ENCODE measurements at regions not wholly inside any gene's neighbourhood (a gene's known extent, or its start where the extent isn't known, plus 50 kb on each side); places are given as distances from the start of the nearest gene placed in this dataset.

DNA sequence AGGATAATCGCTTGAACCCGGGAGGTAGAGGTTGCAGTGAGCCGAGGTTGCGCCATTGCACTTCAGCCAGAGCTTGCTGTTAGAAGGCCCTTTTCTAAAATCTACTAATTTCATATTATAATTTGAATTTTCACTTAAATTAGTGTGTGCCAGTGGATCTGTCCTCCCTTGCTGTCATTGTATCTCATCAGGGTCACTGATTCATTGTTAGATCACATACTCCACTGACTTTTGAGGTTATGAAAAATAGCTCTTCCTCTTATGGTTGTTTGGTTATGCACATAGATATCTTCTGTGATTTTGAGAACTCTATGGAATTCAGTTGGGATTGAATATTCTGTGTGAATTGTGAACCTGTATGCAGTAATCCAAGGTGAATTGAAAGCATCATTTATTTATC lies 53.1 kb upstream of the TULP4 start:
- H3K79me2 ChIP-seq (ENCODE audit: control insufficient read depth, insufficient read depth, low read length) = peaks cover 42% of the 10 kb centered on the region
- H4K20me1 ChIP-seq (ENCODE audit: control insufficient read depth, extremely low read depth, insufficient read depth, low read length) = peaks cover 6% of the 10 kb centered on the region

DNA sequence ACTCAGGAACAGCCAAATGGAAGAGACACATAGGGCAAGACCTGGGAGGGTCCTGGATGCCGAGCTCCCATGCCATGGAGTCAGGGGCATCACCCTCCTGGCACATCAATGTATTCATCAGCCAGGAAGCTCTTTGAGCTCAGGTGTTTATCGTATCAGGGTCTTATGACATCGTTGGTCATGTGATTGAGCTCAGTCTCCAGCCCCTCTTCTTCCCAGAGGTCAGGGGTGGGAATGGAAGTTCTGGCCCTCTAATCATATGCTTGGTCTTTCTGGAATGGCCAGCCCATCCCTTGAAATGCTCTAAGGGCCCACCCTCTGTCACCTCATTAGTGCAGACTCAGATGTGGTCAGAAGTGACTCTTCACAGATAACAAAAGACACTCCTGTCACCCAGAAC lies 52.4 kb upstream of the TULP4 start:
- H3K9ac ChIP-seq (ENCODE audit: control insufficient read depth, extremely low read depth, insufficient read depth, low read length) = no peak overlapping the region
- H3K27ac ChIP-seq (ENCODE audit: control insufficient read depth, insufficient read depth, low read length) = no peak overlapping the region
- H3K9me1 ChIP-seq (ENCODE audit: control insufficient read depth, extremely low read depth, insufficient read depth, low read length) = no peaks in the 10 kb centered on the region
- no peak for DNase-seq (ENCODE audit: low read depth, low spot score)
- H3K36me3 ChIP-seq (ENCODE audit: control insufficient read depth in 2 of 2, extremely low read depth in 1 of 2, insufficient read depth in 2 of 2, low read length in 2 of 2) = peaks cover 1 to 2% of the 10 kb centered on the region in 2 experiments
- H3K4me3 ChIP-seq (ENCODE audit: control insufficient read depth in 2 of 3, extremely low read depth in 1 of 3, insufficient read depth in 2 of 3, low read depth in 1 of 3, low read length in 3 of 3) = no peak overlapping the region
- H3K4me2 ChIP-seq (ENCODE audit: control insufficient read depth, extremely low read depth, insufficient read depth, low read depth, low read length) = no peak overlapping the region
- TF ChIP-seq, protein P1, sequence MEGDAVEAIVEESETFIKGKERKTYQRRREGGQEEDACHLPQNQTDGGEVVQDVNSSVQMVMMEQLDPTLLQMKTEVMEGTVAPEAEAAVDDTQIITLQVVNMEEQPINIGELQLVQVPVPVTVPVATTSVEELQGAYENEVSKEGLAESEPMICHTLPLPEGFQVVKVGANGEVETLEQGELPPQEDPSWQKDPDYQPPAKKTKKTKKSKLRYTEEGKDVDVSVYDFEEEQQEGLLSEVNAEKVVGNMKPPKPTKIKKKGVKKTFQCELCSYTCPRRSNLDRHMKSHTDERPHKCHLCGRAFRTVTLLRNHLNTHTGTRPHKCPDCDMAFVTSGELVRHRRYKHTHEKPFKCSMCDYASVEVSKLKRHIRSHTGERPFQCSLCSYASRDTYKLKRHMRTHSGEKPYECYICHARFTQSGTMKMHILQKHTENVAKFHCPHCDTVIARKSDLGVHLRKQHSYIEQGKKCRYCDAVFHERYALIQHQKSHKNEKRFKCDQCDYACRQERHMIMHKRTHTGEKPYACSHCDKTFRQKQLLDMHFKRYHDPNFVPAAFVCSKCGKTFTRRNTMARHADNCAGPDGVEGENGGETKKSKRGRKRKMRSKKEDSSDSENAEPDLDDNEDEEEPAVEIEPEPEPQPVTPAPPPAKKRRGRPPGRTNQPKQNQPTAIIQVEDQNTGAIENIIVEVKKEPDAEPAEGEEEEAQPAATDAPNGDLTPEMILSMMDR (optimal IDR thresholded peaks at IDR 0.05 in 1 of 3, IDR thresholded peaks at IDR 0.05 in 1 of 3, conservative IDR thresholded peaks at IDR 0.05 in 1 of 3; ENCODE audit: extremely low read depth in 1 of 3, insufficient read depth in 2 of 3, low read length in 3 of 3) = no peak
- no peak for TF ChIP-seq EZH2 (IDR thresholded peaks at IDR 0.05; ENCODE audit: low read length)
- H3K27me3 ChIP-seq (ENCODE audit: control insufficient read depth, extremely low read depth, insufficient read depth, low read length) = no peaks in the 10 kb centered on the region
- H3K4me1 ChIP-seq (ENCODE audit: control insufficient read depth, extremely low read depth, insufficient read depth, low read length) = peaks cover 10% of the 10 kb centered on the region
- peaks cover 6% of the 10 kb centered on the region for H4K20me1 ChIP-seq (ENCODE audit: control insufficient read depth, extremely low read depth, insufficient read depth, low read length)
- dilution Hi-C loops (cut with MboI; ENCODE audit: extremely low pct_ligation_motif_present, low sequenced_read_pairs) = no loop called here
- peaks cover 39% of the 10 kb centered on the region for H3K79me2 ChIP-seq (ENCODE audit: control insufficient read depth, insufficient read depth, low read length)
- no peak for FAIRE-seq
- H3K9me3 ChIP-seq (ENCODE audit: control insufficient read depth, low read depth, low read length) = no peaks in the 10 kb centered on the region
- no peak overlapping the region for H2AFZ ChIP-seq (ENCODE audit: control insufficient read depth, low read length)

More for the DNA sequence above, 53.1 kb upstream of the TULP4 start:
- DNase-seq (ENCODE audit: low read depth, low spot score) (no peak), FAIRE-seq (no peak)
- no peak overlapping the region for H3K27ac ChIP-seq (ENCODE audit: control insufficient read depth, insufficient read depth, low read length)
- H3K36me3 ChIP-seq (ENCODE audit: control insufficient read depth in 2 of 2, extremely low read depth in 1 of 2, insufficient read depth in 2 of 2, low read length in 2 of 2) = peaks cover 1 to 2% of the 10 kb centered on the region in 2 experiments
- no peak overlapping the region for H2AFZ ChIP-seq (ENCODE audit: control insufficient read depth, low read length)
- dilution Hi-C loops (cut with MboI; ENCODE audit: extremely low pct_ligation_motif_present, low sequenced_read_pairs) = no loop called here
- no peaks in the 10 kb centered on the region for H3K9me3 ChIP-seq (ENCODE audit: control insufficient read depth, low read depth, low read length)
- H3K27me3 ChIP-seq (ENCODE audit: control insufficient read depth, extremely low read depth, insufficient read depth, low read length) = no peaks in the 10 kb centered on the region
- TF ChIP-seq EZH2 (IDR thresholded peaks at IDR 0.05; ENCODE audit: low read length) = no peak
- TF ChIP-seq, protein P1 (optimal IDR thresholded peaks at IDR 0.05 in 1 of 3, IDR thresholded peaks at IDR 0.05 in 1 of 3, conservative IDR thresholded peaks at IDR 0.05 in 1 of 3; ENCODE audit: extremely low read depth in 1 of 3, insufficient read depth in 2 of 3, low read length in 3 of 3) = no peak
- peaks cover 10% of the 10 kb centered on the region for H3K4me1 ChIP-seq (ENCODE audit: control insufficient read depth, extremely low read depth, insufficient read depth, low read length)
- H3K4me3 ChIP-seq (ENCODE audit: control insufficient read depth in 2 of 3, extremely low read depth in 1 of 3, insufficient read depth in 2 of 3, low read depth in 1 of 3, low read length in 3 of 3) = no peak overlapping the region
- no peaks in the 10 kb centered on the region for H3K9me1 ChIP-seq (ENCODE audit: control insufficient read depth, extremely low read depth, insufficient read depth, low read length)
- no peak overlapping the region for H3K4me2 ChIP-seq (ENCODE audit: control insufficient read depth, extremely low read depth, insufficient read depth, low read depth, low read length)
- H3K9ac ChIP-seq (ENCODE audit: control insufficient read depth, extremely low read depth, insufficient read depth, low read length) = no peak overlapping the region
